ENCODE measurements at regions not wholly inside any gene's neighbourhood (a gene's known extent, or its start where the extent isn't known, plus 50 kb on each side); places are given as distances from the start of the nearest gene placed in this dataset.

DNA sequence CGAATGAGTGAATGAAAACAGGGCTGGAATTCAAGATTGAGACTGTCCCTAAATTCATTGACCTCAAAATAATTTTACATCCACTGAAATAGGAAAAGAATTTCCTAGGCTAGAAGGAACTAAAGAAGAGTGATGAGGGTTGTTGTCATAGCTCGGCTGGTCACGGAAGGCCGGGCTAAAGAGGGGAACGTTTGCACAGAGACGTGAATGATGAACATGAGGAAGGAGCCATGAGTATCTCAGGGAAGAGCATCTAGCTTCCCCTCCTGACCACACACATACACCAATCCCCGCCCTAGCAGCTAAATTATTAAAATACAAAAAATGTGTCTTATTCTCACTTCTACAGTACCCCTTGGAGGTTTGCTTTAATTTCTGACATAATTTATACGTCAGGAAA is 124.4 kb upstream of the ABCA1 start:
- peaks cover 0 to 28% (median 8%) of the 10 kb centered on the region in 4 donors for H3K4me1 Mint-ChIP-seq
- POLR2A ChIA-PET = no interaction called here
- ATAC-seq = no peak
- peak overlapping the region in 1 of 10 donors; percentile 21 for H3K4me3 Mint-ChIP-seq
- H3K27me3 Mint-ChIP-seq = no peaks in the 10 kb centered on the region
- peak overlapping the region in 1 of 10 donors; percentile 49 for H3K27ac Mint-ChIP-seq
- no peaks in the 10 kb centered on the region for H3K9me3 Mint-ChIP-seq
- DNase-seq = no peak
- no peaks in the 10 kb centered on the region for H3K36me3 Mint-ChIP-seq

DNA sequence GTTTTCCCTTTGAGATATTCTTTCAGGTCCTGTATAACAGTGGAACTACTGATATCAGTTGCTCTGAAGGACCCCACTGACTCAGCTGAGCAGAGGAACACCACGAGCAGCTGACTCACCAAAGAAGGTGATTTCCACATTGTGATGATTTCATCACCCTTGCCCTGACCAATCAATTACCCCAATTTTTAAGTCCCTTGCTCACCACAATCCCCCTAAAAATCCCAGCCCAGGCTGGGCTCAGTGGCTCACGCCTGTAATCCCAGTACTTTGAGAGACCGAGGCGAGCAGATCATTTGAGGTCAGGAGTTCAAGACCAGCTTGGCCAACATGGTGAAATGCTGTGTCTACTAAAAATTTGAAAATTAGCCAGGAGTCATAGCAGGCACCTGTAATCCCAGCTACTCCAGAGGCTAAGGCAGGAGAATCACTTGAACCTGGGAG is 125.3 kb upstream of the ABCA1 start:
- H3K9me3 Mint-ChIP-seq = no peaks in the 10 kb centered on the region
- no peaks in the 10 kb centered on the region for H3K36me3 Mint-ChIP-seq
- H3K27me3 Mint-ChIP-seq = no peaks in the 10 kb centered on the region
- peaks cover 0 to 28% (median 8%) of the 10 kb centered on the region in 4 donors for H3K4me1 Mint-ChIP-seq
- POLR2A ChIA-PET = no interaction called here
- H3K27ac Mint-ChIP-seq = peak overlapping the region in 2 of 10 donors; percentile 27 to 49
- H3K4me3 Mint-ChIP-seq = peak overlapping the region in 1 of 10 donors; percentile 6
- ATAC-seq (no peak), DNase-seq (no peak)

DNA sequence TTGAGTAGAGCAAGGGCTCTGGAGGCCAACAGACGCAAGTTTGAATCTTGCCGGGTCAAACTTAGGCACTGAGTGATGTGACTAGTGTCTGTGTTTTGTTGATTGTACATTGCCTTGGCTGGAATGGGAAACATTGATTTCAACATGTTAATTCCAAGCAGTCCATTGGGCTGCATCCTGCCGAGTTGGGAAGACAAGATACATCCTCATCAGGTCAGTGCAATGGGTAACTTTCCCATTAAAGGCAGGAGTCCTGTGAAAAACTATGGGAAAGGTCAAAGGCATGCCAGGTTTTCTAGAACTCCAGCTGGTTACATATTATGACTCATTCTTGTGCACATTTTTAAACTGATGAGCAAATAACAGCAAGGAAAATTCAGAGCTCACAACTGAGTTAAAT is 126.5 kb upstream of the ABCA1 start:
- no peak for DNase-seq
- no peaks in the 10 kb centered on the region for H3K27me3 Mint-ChIP-seq
- ATAC-seq = no peak
- H3K27ac Mint-ChIP-seq = no peak overlapping the region
- H3K4me1 Mint-ChIP-seq = peaks cover 0 to 28% (median 8%) of the 10 kb centered on the region in 4 donors
- H3K4me3 Mint-ChIP-seq = no peak overlapping the region
- H3K9me3 Mint-ChIP-seq = no peaks in the 10 kb centered on the region
- POLR2A ChIA-PET = no interaction called here
- H3K36me3 Mint-ChIP-seq = no peaks in the 10 kb centered on the region

- H3K27me3 Mint-ChIP-seq = peaks cover 0 to 5% (median 2%) of the 10 kb centered on the region in 5 donors
- POLR2A ChIA-PET = no interaction called here
- DNase-seq (no peak), ATAC-seq (no peak)
- H3K9me3 Mint-ChIP-seq = no peaks in the 10 kb centered on the region
- H3K4me1 Mint-ChIP-seq = peaks cover 0 to 28% (median 8%) of the 10 kb centered on the region in 4 donors
- H3K36me3 Mint-ChIP-seq = no peaks in the 10 kb centered on the region
- no peak overlapping the region for H3K27ac Mint-ChIP-seq
- no peak overlapping the region for H3K4me3 Mint-ChIP-seq
Observed at GRCh38 chr9:105055917-105056316, 128.0 kb upstream of the ABCA1 start.

GRCh38 chr9:105057551-105057950 is 129.6 kb upstream of the ABCA1 start:
- no peak for DNase-seq
- Mint-ChIP-seq H3K9me3 (no peaks in the 10 kb centered on the region), H3K27me3 (peaks cover 0 to 21% (median 7%) of the 10 kb centered on the region in 5 donors), H3K27ac (no peak overlapping the region), H3K4me1 (peaks cover 0 to 16% (median 3%) of the 10 kb centered on the region in 4 donors), H3K36me3 (no peaks in the 10 kb centered on the region), H3K4me3 (no peak overlapping the region)
- no peak for ATAC-seq
- POLR2A ChIA-PET = no interaction called here

DNA sequence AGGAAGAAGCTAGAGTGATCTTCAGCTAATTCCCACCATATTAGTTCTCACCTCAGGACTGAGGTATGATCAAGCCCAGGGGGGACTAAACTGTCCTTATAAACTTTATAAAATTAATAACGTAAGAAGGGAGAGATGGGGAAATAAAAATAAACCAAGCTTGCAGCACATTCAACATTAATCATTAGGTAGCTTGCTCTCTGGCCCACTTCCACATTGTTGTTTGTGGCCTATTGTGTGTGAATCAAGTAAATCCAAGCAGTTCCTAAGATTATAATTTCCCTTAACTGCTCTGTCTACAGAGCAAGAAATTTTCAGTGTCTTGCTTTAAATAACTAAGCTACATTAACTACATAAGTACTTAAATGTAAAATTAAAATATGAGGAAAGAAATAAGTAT is 131.3 kb upstream of the ABCA1 start:
- POLR2A ChIA-PET = no interaction called here
- Mint-ChIP-seq H3K36me3 (no peaks in the 10 kb centered on the region), H3K9me3 (no peaks in the 10 kb centered on the region), H3K4me3 (no peak overlapping the region), H3K4me1 (peaks cover 2 to 14% (median 8%) of the 10 kb centered on the region in 4 donors), H3K27ac (peak overlapping the region in 1 of 10 donors; percentile 7), H3K27me3 (peaks cover 4 to 26% (median 7%) of the 10 kb centered on the region in 5 donors)
- DNase-seq = no peak
- no peak for ATAC-seq

DNA sequence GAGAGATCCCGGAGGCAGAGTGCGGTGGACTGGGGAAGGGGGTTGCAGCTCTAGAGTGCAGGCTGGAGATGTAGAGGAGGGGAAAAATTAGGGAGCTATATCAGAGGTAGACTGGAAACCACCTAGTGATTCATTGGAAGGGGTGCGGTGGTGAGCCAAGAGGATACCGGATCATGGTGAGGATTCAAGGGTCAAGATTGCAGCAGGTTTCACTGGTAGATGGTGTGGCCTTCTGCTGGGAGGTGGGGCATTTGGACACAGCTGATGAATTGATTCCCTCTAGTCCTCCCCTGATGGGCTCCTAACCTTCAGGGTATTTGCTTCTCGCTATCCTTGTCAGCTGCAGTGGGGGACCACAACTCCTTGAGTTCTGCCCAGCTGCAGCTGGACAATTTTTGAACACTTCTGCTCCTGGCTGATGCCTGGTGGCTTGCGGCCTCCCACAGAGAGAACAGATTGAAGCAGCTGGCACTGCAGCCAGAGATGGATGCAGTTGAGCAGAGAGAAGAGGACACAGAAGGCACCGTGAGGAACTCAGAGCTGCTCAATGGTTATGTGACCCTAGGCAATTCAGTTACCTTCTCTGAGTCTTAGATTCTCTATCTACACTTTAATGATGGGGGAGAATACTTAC is 134.4 kb upstream of the ABCA1 start:
- peaks cover 5 to 36% (median 7%) of the 10 kb centered on the region in 5 donors for H3K27me3 Mint-ChIP-seq
- H3K27ac Mint-ChIP-seq = no peak overlapping the region
- no peaks in the 10 kb centered on the region for H3K9me3 Mint-ChIP-seq
- POLR2A ChIA-PET = no interaction called here
- ATAC-seq = no peak
- no peak for DNase-seq
- H3K36me3 Mint-ChIP-seq = peaks cover 0 to 2% (median 0%) of the 10 kb centered on the region in 3 donors
- peaks cover 6 to 28% (median 12%) of the 10 kb centered on the region in 4 donors for H3K4me1 Mint-ChIP-seq
- H3K4me3 Mint-ChIP-seq = no peak overlapping the region

GRCh38 chr9:105064248-105065097 is 136.5 kb upstream of the ABCA1 start:
- Mint-ChIP-seq H3K27ac (peak overlapping the region in 1 of 10 donors; percentile 50), H3K4me3 (peak overlapping the region in 2 of 10 donors; percentile 7 to 10), H3K4me1 (peaks cover 6 to 28% (median 15%) of the 10 kb centered on the region in 4 donors), H3K36me3 (peaks cover 0 to 2% (median 0%) of the 10 kb centered on the region in 3 donors), H3K27me3 (peaks cover 5 to 36% (median 7%) of the 10 kb centered on the region in 5 donors), H3K9me3 (no peaks in the 10 kb centered on the region)
- ATAC-seq (no peak), DNase-seq (no peak)
- POLR2A ChIA-PET = no interaction called here

GRCh38 chr9:105065098-105066088 is 137.4 kb upstream of the ABCA1 start:
- Mint-ChIP-seq H3K27me3 (peaks cover 5 to 36% (median 7%) of the 10 kb centered on the region in 5 donors), H3K27ac (no peak overlapping the region), H3K36me3 (peaks cover 0 to 2% (median 0%) of the 10 kb centered on the region in 3 donors), H3K9me3 (no peaks in the 10 kb centered on the region), H3K4me1 (peaks cover 6 to 28% (median 15%) of the 10 kb centered on the region in 4 donors), H3K4me3 (no peak overlapping the region)
- POLR2A ChIA-PET = no interaction called here
- no peak for ATAC-seq
- no peak for DNase-seq

DNA sequence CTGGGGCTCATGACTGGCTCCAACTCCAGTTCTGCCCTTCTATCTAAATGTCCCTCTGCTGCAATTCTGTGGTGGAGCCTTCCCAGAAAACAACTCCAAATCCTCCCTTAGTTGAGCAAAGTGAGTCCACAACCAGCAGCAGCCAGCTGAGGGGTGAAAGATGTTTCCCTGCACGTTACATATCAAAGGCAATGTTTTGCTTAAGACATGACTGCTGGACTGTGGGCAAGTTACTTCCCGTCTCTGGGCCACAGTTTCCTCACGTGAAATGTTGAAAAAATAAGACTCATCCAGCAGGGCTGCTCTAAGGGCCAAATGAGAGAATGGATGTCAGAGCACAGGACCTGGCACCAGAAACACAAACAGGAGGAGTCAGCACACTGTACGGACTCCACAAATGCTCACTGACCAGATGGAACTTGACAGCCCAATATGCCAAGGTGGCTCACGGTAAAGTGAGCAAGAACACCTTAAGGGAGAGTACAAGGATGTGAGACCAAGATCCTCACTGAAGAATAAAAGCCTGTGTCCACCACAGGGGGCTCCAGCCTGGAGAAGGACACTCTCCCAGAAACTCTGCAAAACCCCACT is 138.4 kb upstream of the ABCA1 start:
- Mint-ChIP-seq H3K36me3 (peaks cover 0 to 2% (median 0%) of the 10 kb centered on the region in 3 donors), H3K27ac (no peak overlapping the region), H3K9me3 (no peaks in the 10 kb centered on the region), H3K4me1 (peaks cover 6 to 28% (median 15%) of the 10 kb centered on the region in 4 donors), H3K27me3 (peaks cover 0 to 27% (median 5%) of the 10 kb centered on the region in 5 donors), H3K4me3 (no peak overlapping the region)
- ATAC-seq = no peak
- POLR2A ChIA-PET = no interaction called here
- DNase-seq = no peak

GRCh38 chr9:105067895-105068580 is 140.1 kb upstream of the ABCA1 start:
- no peak for DNase-seq
- POLR2A ChIA-PET = no interaction called here
- Mint-ChIP-seq H3K27ac (no peak overlapping the region), H3K4me1 (peaks cover 6 to 25% (median 15%) of the 10 kb centered on the region in 4 donors), H3K36me3 (peaks cover 0 to 2% (median 0%) of the 10 kb centered on the region in 3 donors), H3K4me3 (no peak overlapping the region), H3K9me3 (no peaks in the 10 kb centered on the region), H3K27me3 (peaks cover 0 to 14% (median 5%) of the 10 kb centered on the region in 5 donors)
- ATAC-seq = no peak
